Tibial nerve (tissue), 4 donors: ENCODE measurements at regions not wholly inside any gene's neighbourhood (a gene's known extent, or its start where the extent isn't known, plus 50 kb on each side); places are given as distances from the start of the nearest gene placed in this dataset.

ENCODE experiments used
- DNase-seq, 2 donors: peaks; one replicate each; pipeline ENCODE4 v3.0.0-alpha.2; 2019; ENCODE audit warnings: low spot score in 2 of 2
- H3K27ac ChIP-seq, 4 donors: fragments of 200-600 bp; sonication (generic) in 3 of 4; one replicate each; pipeline ENCODE4 v1.5.1; 2017 to 2019; ENCODE audit warnings: mild to moderate bottlenecking in 1 of 4
- H3K27me3 ChIP-seq, 2 donors: fragments of 200-600 bp; sonication (generic) in 1 of 2; one replicate each; pipeline versions ENCODE4 v1.5.1 to v1.6.0; 2017 to 2019
- H3K36me3 ChIP-seq, 3 donors: fragments of 200-600 bp; sonication (generic); one replicate each; pipeline ENCODE4 v1.5.1; 2018 to 2019
- H3K4me1 ChIP-seq, 4 donors: fragments of 200-600 bp; sonication (generic) in 3 of 4; one replicate each; pipeline ENCODE4 v1.5.1; 2017 to 2019
- H3K4me3 ChIP-seq, 4 donors: fragments of 200-600 bp; sonication (generic) in 3 of 4; one replicate each; pipeline ENCODE4 v1.5.1; 2017 to 2019; ENCODE audit warnings: mild to moderate bottlenecking in 1 of 4, moderate library complexity in 1 of 4
- H3K9me3 ChIP-seq, 4 donors: fragments of 200-600 bp; sonication (generic) in 3 of 4; one replicate each; pipeline ENCODE4 v1.5.1; 2017 to 2019
- CTCF ChIP-seq, 5 experiments: fragments of 200-600 bp in 3 of 5; fragments of 450-650 bp in 2 of 5; sonication (generic) in 3 of 5; IDR thresholded peaks; one replicate each; pipeline ENCODE4 v1.5.1; 2016 to 2019; ENCODE audit warnings: antibody characterized with exemption in 5 of 5, mild to moderate bottlenecking in 3 of 5, moderate library complexity in 2 of 5
- EP300 ChIP-seq, 2 donors: sonication (generic); formaldehyde crosslinking; IDR thresholded peaks; one replicate each; pipeline ENCODE4 v1.6.1; 2017; ENCODE audit warnings: antibody characterized with exemption in 2 of 2, mild to moderate bottlenecking in 1 of 2
- POLR2A ChIP-seq, 2 donors: fragments of 450-650 bp; IDR thresholded peaks; one replicate each; pipeline ENCODE4 v1.6.1; 2017; ENCODE audit warnings: antibody characterized with exemption in 2 of 2, mild to moderate bottlenecking in 2 of 2, moderate library complexity in 2 of 2
- WGBS, 2 donors: methylation state at CpG; one replicate each; pipeline ENCODE4 v1.1.5; 2018; 5-methylcytosine and 5-hydroxymethylcytosine counted together

GRCh38 chr3:40803311-40803710 is 278.6 kb downstream of the ZNF621 start:
- H3K36me3 ChIP-seq = no peaks in the 10 kb centered on the region
- TF ChIP-seq CTCF (IDR thresholded peaks at IDR 0.05) (no peak), POLR2A (IDR thresholded peaks at IDR 0.05) (no peak), EP300 (IDR thresholded peaks at IDR 0.05) (no peak)

GRCh38 chr3:40805456-40805855 is 280.7 kb downstream of the ZNF621 start:
- no peak for DNase-seq
- Histone ChIP-seq H3K36me3 (no peaks in the 10 kb centered on the region), H3K27ac (no peak overlapping the region), H3K4me1 (peaks cover 0 to 8% (median 0%) of the 10 kb centered on the region in 4 donors), H3K27me3 (no peaks in the 10 kb centered on the region), H3K9me3 (peaks cover 0 to 17% (median 1%) of the 10 kb centered on the region in 4 donors), H3K4me3 (no peak overlapping the region)
- WGBS, 2 donors = 80 to 89% methylated on average over 2 of the region's 2 CpGs
- TF ChIP-seq CTCF (IDR thresholded peaks at IDR 0.05) (no peak), POLR2A (IDR thresholded peaks at IDR 0.05) (no peak), EP300 (IDR thresholded peaks at IDR 0.05) (no peak)

More at GRCh38 chr3:40803311-40803710, 278.6 kb downstream of the ZNF621 start:
- no peak overlapping the region for H3K27ac ChIP-seq
- H3K27me3 ChIP-seq = no peaks in the 10 kb centered on the region
- DNase-seq = no peak
- no peak overlapping the region for H3K4me3 ChIP-seq
- peaks cover 0 to 3% (median 0%) of the 10 kb centered on the region in 4 donors for H3K9me3 ChIP-seq
- peaks cover 0 to 14% (median 0%) of the 10 kb centered on the region in 4 donors for H3K4me1 ChIP-seq
- WGBS, 2 donors = 54 to 61% methylated on average over 2 of the region's 2 CpGs

GRCh38 chr3:40810813-40811212 is 286.1 kb downstream of the ZNF621 start:
- DNase-seq = no peak
- no peak overlapping the region for H3K4me3 ChIP-seq
- TF ChIP-seq CTCF (IDR thresholded peaks at IDR 0.05) = no peak
- no peak for TF ChIP-seq POLR2A (IDR thresholded peaks at IDR 0.05)
- TF ChIP-seq EP300 (IDR thresholded peaks at IDR 0.05) = no peak
- H3K27ac ChIP-seq = no peak overlapping the region
- no peaks in the 10 kb centered on the region for H3K4me1 ChIP-seq
- H3K27me3 ChIP-seq = no peaks in the 10 kb centered on the region
- no peaks in the 10 kb centered on the region for H3K36me3 ChIP-seq
- peaks cover 0 to 43% (median 1%) of the 10 kb centered on the region in 4 donors for H3K9me3 ChIP-seq

GRCh38 chr3:40817017-40817416 is 292.3 kb downstream of the ZNF621 start:
- H3K27me3 ChIP-seq = no peaks in the 10 kb centered on the region
- H3K4me3 ChIP-seq = no peak overlapping the region
- H3K4me1 ChIP-seq = no peaks in the 10 kb centered on the region
- no peak overlapping the region for H3K27ac ChIP-seq
- no peak for DNase-seq
- H3K36me3 ChIP-seq = no peaks in the 10 kb centered on the region
- H3K9me3 ChIP-seq = peaks cover 0 to 10% (median 0%) of the 10 kb centered on the region in 4 donors
- no peak for TF ChIP-seq EP300 (IDR thresholded peaks at IDR 0.05)
- TF ChIP-seq CTCF (IDR thresholded peaks at IDR 0.05) = no peak
- TF ChIP-seq POLR2A (IDR thresholded peaks at IDR 0.05) = no peak

- no peak for TF ChIP-seq EP300 (IDR thresholded peaks at IDR 0.05)
- TF ChIP-seq CTCF (IDR thresholded peaks at IDR 0.05) = no peak
- no peak for TF ChIP-seq POLR2A (IDR thresholded peaks at IDR 0.05)
- no peak overlapping the region for H3K27ac ChIP-seq
- H3K4me1 ChIP-seq = no peaks in the 10 kb centered on the region
- 61 to 79% methylated on average over 1 of the region's 1 CpG for WGBS, 2 donors
- DNase-seq = no peak
- H3K27me3 ChIP-seq = no peaks in the 10 kb centered on the region
- no peak overlapping the region for H3K4me3 ChIP-seq
- H3K36me3 ChIP-seq = no peaks in the 10 kb centered on the region
- H3K9me3 ChIP-seq = no peaks in the 10 kb centered on the region
Observed at GRCh38 chr3:40821315-40821714, 296.6 kb downstream of the ZNF621 start.
